HG03558 (cell line): ENCODE measurements at regions not wholly inside any gene's neighbourhood (a gene's known extent, or its start where the extent isn't known, plus 50 kb on each side); places are given as distances from the start of the nearest gene placed in this dataset.

ENCODE experiments used
- ATAC-seq: cut with Tn5 transposase; IDR thresholded peaks from one replicate; pipeline ENCODE4 v1.9.1; 2021; ENCODE audit warnings: moderate number of reproducible peaks; ENCODE audit not compliant: unreplicated experiment; ENCODE audit errors: extremely low read depth

- ATAC-seq = no peak
Observed at GRCh38 chr4:177907736-177908424, 465.6 kb upstream of the AGA start.

DNA sequence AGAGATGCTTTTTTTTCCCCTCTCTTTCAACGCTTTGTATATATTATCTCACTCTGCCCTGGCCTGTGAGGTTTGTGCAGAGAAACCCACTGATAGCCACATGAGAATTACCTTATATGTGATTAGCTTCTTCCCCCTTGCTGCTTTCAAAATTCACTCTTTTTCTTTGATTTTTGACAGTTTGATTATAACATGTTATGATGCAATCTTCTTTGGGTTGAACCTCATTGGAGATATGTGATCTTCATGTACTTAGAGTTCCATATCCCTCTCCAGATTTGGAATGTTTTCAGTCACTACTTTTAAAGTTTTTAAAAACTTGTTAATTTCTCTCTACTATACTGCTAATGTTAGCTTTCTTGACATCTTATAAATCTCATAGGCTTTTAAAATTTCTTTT lies 479.5 kb upstream of the AGA start:
- no peak for ATAC-seq

- ATAC-seq = no peak
Observed at GRCh38 chr4:177923888-177924287, 481.7 kb upstream of the AGA start.

DNA sequence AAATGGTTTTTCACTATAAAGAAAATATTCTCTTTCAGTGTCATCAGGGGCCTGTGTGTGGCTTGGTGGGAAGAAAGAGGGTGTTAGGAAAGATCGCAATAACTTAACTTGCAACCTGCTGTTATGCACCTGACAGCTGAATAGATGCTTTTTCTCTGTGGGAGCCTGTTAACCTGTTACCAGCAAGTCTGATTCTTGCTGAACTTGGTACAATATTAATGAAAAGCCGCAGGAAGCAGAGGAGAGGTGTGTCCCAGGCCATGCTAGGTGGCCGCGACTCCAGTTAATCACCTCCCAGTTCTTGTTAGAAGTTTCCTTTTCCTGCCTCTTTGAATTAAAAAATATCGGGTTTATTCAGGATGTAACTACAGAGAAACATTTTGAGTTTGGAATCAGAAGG lies 494.8 kb upstream of the AGA start:
- ATAC-seq = no peak

- ATAC-seq = no peak
Observed at GRCh38 chr4:177938226-177938625, 496.0 kb upstream of the AGA start.

- no peak for ATAC-seq
Observed at GRCh38 chr4:177945268-177945667, 503.0 kb upstream of the AGA start.

- no peak for ATAC-seq
Observed at GRCh38 chr4:177947607-177948006, 505.4 kb upstream of the AGA start.

GRCh38 chr4:177948853-177949252 lies 506.6 kb upstream of the AGA start:
- no peak for ATAC-seq

DNA sequence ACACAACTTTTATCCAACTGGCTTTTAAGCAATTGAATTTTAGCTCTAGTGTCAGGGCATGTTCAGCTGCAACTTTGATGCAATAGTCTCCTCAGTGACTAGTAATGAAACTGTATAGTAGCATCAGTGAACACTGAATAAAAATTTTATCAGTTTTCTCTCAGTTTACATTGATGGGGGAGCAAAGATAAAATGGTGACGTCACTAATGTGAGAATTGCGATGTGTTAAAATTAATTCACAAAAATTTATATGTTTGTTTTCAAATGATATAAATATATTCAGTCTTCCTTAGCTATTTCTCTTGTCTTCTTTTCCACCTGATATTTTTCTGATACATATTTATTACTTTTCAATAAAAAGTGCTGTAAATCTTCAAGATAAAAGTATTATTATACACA lies 508.8 kb upstream of the AGA start:
- ATAC-seq = no peak

GRCh38 chr4:177952723-177953122 lies 510.5 kb upstream of the AGA start:
- ATAC-seq = no peak

GRCh38 chr4:177957596-177958360 lies 515.5 kb upstream of the AGA start:
- ATAC-seq = no peak

GRCh38 chr4:177960566-177960965 lies 518.3 kb upstream of the AGA start:
- no peak for ATAC-seq

DNA sequence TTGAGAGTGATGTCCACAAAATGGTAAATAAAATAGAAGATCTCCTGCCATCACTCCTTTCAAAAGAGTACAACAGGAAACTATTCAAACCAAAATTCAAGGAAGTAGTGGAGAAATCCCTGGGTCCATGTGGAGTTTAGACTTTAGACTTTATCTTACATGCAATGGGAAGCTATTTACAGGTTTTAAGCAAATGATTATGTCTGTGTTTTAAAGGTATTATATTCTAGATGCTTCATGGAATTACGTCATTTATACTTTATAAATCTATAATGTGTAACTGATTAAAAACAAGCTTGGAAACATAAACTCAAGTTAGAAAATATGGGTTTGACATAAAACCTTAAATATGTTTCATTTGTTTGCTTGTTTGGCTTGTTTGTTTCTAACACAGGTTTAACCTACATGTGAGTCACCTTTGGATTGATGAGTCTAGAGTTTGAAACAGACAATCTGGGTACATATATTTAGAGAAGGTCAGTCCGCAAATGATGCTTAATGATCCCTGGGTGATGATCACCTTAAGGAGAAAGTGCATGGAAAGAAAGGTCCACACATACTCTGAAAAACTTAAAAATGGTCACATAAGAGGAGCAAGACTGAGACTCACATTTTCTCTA lies 519.6 kb upstream of the AGA start:
- ATAC-seq = no peak

DNA sequence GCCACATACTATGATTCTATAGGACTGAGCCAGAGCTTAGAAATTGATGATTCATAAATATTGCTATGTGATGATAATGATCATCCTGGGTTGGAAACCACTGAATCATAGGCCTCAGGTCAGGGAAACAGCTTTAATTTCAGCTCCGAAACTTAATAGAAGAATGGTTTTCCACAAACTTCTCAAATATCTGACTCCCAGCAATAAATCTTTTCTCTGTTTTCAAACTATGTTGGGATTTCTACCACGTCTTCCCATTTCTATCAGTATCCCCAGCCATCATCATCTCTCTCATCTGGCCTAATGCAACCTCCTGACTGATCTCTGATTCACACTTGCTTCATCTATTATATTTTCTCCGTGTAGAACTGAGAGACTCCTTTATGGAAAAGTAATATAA lies 521.8 kb upstream of the AGA start:
- no peak for ATAC-seq

- no peak for ATAC-seq
Observed at GRCh38 chr4:177964693-177965168, 522.5 kb upstream of the AGA start.

GRCh38 chr4:177967328-177967727 lies 525.1 kb upstream of the AGA start:
- ATAC-seq = no peak

DNA sequence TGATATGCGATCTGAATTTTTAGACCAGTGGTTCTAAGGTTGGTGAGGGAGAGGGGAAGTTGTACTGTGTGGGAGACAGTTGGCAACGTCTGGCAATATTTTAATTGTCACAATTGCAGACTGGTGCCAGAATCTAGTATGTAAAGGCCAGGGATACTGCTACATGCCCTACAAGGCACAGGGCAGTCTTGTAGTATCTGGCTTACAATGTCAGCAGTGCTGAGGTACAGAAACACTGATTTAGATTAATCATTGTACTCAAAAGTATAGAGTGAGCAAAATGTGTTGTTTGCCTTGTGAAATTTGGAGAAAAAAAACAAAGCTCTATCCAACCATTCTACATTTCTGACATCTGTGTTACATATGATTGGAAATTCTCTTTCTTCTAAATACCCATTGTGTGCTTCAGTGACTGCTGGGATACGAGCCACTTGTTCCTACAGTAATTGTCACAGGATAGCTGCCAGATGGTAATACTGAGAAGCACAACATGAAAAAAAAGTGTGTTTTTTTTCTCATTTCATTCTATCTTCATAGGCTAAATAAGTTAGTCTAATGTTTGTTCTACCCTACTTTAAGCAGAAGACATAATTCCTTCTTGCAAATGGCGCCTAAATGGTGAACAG lies 526.7 kb upstream of the AGA start:
- no peak for ATAC-seq

- ATAC-seq = no peak
Observed at GRCh38 chr4:177974461-177974860, 532.2 kb upstream of the AGA start.

DNA sequence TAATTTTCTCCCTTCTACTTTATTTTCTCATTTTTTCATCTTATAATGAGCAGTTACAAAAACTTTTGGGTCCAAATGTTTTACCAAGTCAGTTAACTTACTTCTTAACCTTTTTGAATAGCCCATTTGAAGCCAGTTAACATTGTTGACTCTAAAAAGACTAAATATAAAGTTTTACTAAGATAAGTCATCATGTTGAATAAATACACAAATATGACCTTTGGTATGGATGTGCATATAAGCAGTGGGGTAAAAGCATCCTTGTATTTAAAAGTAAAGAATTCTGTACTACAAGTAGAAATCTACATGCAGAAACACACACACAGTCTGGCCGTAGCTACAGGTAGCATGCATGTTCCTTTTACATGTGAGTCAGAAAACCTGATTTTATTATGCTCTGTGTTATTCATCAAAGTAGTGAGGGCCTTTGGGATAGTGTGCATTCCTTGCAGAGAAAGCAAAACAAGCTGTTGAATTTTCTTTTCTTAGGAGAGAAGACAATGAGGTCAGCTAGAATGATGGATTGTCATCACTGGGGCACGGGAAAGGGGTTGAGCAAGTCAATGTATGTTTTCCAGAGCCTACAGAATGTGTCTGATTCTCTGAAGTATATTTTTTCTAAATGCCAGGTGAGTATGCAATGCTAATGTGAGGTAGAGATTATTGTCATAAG lies 533.2 kb upstream of the AGA start:
- no peak for ATAC-seq

DNA sequence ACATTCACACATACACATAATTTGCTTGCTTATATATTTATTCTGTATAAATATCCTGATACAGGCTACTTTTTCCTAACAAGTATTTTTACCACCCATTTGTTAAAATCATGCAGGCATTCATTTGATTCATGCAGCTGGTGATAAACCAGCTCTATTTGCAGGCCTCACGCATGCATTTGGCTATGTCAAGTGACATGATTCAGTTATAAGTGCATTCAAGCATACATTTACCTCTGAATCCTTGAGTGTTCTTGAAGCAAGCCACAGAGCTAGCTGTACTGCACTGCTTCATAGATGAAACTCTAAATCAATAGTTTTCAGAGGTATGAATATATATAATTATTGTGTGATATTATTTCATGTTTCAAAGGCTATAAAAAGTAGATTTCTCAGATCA lies 544.0 kb upstream of the AGA start:
- no peak for ATAC-seq
